WTC11 (cell line): ENCODE measurements at regions not wholly inside any gene's neighbourhood (a gene's known extent, or its start where the extent isn't known, plus 50 kb on each side); places are given as distances from the start of the nearest gene placed in this dataset.

Experiments
- ATAC-seq: fragments of 200-7000 bp; cut with Tn5 transposase; 2 replicates; pipeline ENCODE4 v1.10.0; 2021; ENCODE audit warnings: mild to moderate bottlenecking, moderate library complexity
- CTCF ChIA-PET: fragments of 300-600 bp; sonication (Branson Sonifier 250); formaldehyde crosslinking; loops from one replicate; lab custom pipeline; 2021; ENCODE audit warnings: antibody characterized with exemption; lab: Charles Lee
- POLR2A ChIA-PET: fragments of 350-600 bp; sonication (Branson Sonifier 250); formaldehyde crosslinking; loops from one replicate; lab custom pipeline; 2021; ENCODE audit warnings: antibody characterized with exemption; lab: Charles Lee
- DNase-seq: peaks from one replicate; pipeline ENCODE4 v3.0.0; 2021; ENCODE audit warnings: low spot score
- H3K27ac Mint-ChIP-seq: 2 replicates; pipeline ENCODE4 v1.8.0; 2021; ENCODE audit warnings: mixed read lengths
- H3K27me3 Mint-ChIP-seq: 2 replicates; pipeline ENCODE4 v1.8.0; 2021; ENCODE audit warnings: low read depth, mild to moderate bottlenecking, moderate library complexity, mixed read lengths
- H3K36me3 Mint-ChIP-seq: 2 replicates; pipeline ENCODE4 v1.8.0; 2021; ENCODE audit warnings: mixed read lengths
- H3K4me1 Mint-ChIP-seq: 2 replicates; pipeline ENCODE4 v1.8.0; 2022; ENCODE audit warnings: mixed read lengths
- H3K4me3 Mint-ChIP-seq: 2 replicates; pipeline ENCODE4 v1.8.0; 2021; ENCODE audit warnings: mild to moderate bottlenecking, moderate library complexity, mixed read lengths
- H3K9me3 Mint-ChIP-seq: 2 replicates; pipeline ENCODE4 v1.8.0; 2021; ENCODE audit warnings: mixed read lengths
- AFF4 ChIP-seq: sonication (generic); formaldehyde crosslinking; IDR thresholded peaks from 2 replicates; pipeline ENCODE4 v1.8.1; 2023; ENCODE audit warnings: mild to moderate bottlenecking, missing genetic modification reagents, borderline replicate concordance
- ARID4B ChIP-seq: sonication (generic); formaldehyde crosslinking; IDR thresholded peaks from 2 replicates; pipeline ENCODE4 v1.8.0; 2023; ENCODE audit warnings: missing genetic modification reagents, mild to moderate bottlenecking, borderline replicate concordance
- CBFB ChIP-seq: sonication (generic); formaldehyde crosslinking; IDR thresholded peaks from 2 replicates; pipeline ENCODE4 v1.8.1; 2022; ENCODE audit warnings: mild to moderate bottlenecking, low read depth, missing genetic modification reagents
- CTCF ChIP-seq: fragments of 200-600 bp; IDR thresholded peaks from 2 replicates; pipeline ENCODE4 v1.8.0; 2022; ENCODE audit warnings: antibody characterized with exemption
- ESRRA ChIP-seq: sonication (generic); formaldehyde crosslinking; IDR thresholded peaks from 2 replicates; pipeline ENCODE4 v1.8.1; 2022; ENCODE audit warnings: mild to moderate bottlenecking, missing genetic modification reagents, borderline replicate concordance
- ETV6 ChIP-seq: sonication (generic); formaldehyde crosslinking; IDR thresholded peaks from 2 replicates; pipeline ENCODE4 v1.8.1; 2022; ENCODE audit warnings: mild to moderate bottlenecking, missing genetic modification reagents
- GRHL2 ChIP-seq: fragments of 250-450 bp; sonication (Bioruptor Pico); IDR thresholded peaks from 2 replicates; pipeline ENCODE4 v1.8.0; 2022; ENCODE audit warnings: mild to moderate bottlenecking, moderate library complexity; ENCODE audit not compliant: insufficient replicate concordance, severe bottlenecking
- GTF2I ChIP-seq: fragments of 250-450 bp; sonication (Bioruptor Pico); conservative IDR thresholded peaks from 2 replicates; pipeline ENCODE4 v1.4.0; 2021; ENCODE audit warnings: mild to moderate bottlenecking
- HMGA2 ChIP-seq: fragments of 250-450 bp; sonication (Bioruptor Pico); IDR thresholded peaks from 2 replicates; pipeline ENCODE4 v1.4.0; 2021; ENCODE audit warnings: mild to moderate bottlenecking, moderate library complexity
- NFYB ChIP-seq: sonication (generic); formaldehyde crosslinking; conservative IDR thresholded peaks from 2 replicates; pipeline ENCODE4 v1.8.0; 2022; ENCODE audit warnings: low read depth, missing genetic modification reagents
- PREB ChIP-seq: sonication (generic); formaldehyde crosslinking; IDR thresholded peaks from 2 replicates; pipeline ENCODE4 v1.8.1; 2022; ENCODE audit warnings: mild to moderate bottlenecking, missing genetic modification reagents, moderate library complexity, borderline replicate concordance
- RELA ChIP-seq: sonication (generic); formaldehyde crosslinking; IDR thresholded peaks from 2 replicates; pipeline ENCODE4 v1.8.1; 2022; ENCODE audit warnings: missing genetic modification reagents, mild to moderate bottlenecking, borderline replicate concordance
- RORB ChIP-seq: fragments of 250-450 bp; sonication (Bioruptor Pico); IDR thresholded peaks from 2 replicates; pipeline ENCODE4 v1.9.0; 2021; ENCODE audit warnings: mild to moderate bottlenecking
- SMAD4 ChIP-seq: sonication (generic); formaldehyde crosslinking; IDR thresholded peaks from 2 replicates; pipeline ENCODE4 v1.8.0; 2022; ENCODE audit warnings: mild to moderate bottlenecking, missing genetic modification reagents
- TEAD4 ChIP-seq: sonication (generic); formaldehyde crosslinking; IDR thresholded peaks from 2 replicates; pipeline ENCODE4 v1.8.0; 2022; ENCODE audit warnings: mild to moderate bottlenecking, missing genetic modification reagents
- ZBTB21 ChIP-seq: sonication (generic); formaldehyde crosslinking; IDR thresholded peaks from 2 replicates; pipeline ENCODE4 v1.8.1; 2023; ENCODE audit warnings: mild to moderate bottlenecking, missing genetic modification reagents, borderline replicate concordance
- ZNF219 ChIP-seq: sonication (generic); formaldehyde crosslinking; IDR thresholded peaks from 2 replicates; pipeline ENCODE4 v1.8.0; 2023; ENCODE audit warnings: missing genetic modification reagents, mild to moderate bottlenecking, borderline replicate concordance
- ZNF396 ChIP-seq: fragments of 250-450 bp; sonication (Bioruptor Pico); IDR thresholded peaks from 2 replicates; pipeline ENCODE4 v1.8.0; 2021; ENCODE audit warnings: mild to moderate bottlenecking, moderate library complexity, borderline replicate concordance
- ZNF423 ChIP-seq: fragments of 250-450 bp; sonication (Bioruptor Pico); IDR thresholded peaks from 2 replicates; pipeline ENCODE4 v2.1.2; 2022; ENCODE audit warnings: mild to moderate bottlenecking, moderate library complexity
- ZNF671 ChIP-seq: fragments of 250-450 bp; sonication (Bioruptor Pico); IDR thresholded peaks from 2 replicates; pipeline ENCODE4 v1.8.0; 2021; ENCODE audit warnings: mild to moderate bottlenecking
- TF ChIP-seq, protein P1 (sequence below): fragments of 250-450 bp; sonication (Bioruptor Pico); IDR thresholded peaks from 2 replicates; pipeline ENCODE4 v1.9.0; 2021; ENCODE audit warnings: moderate library complexity, mild to moderate bottlenecking, inconsistent platforms, borderline replicate concordance
- TF ChIP-seq, protein P2 (sequence below): fragments of 250-450 bp; sonication (Bioruptor Pico); IDR thresholded peaks from 2 replicates; pipeline ENCODE4 v2.1.2; 2022; ENCODE audit warnings: mild to moderate bottlenecking, moderate library complexity

GRCh38 chr9:134980516-134980915 is 62.8 kb upstream of the FCN1 start (continued):
- no peak for TF ChIP-seq ARID4B
- TF ChIP-seq, all 79 proteins: peak for 0

- POLR2A ChIA-PET = no interaction called here
- ATAC-seq (no peak), DNase-seq (no peak)
- Mint-ChIP-seq H3K27me3 (peaks cover under 1% of the 10 kb centered on the region), H3K36me3 (no peaks in the 10 kb centered on the region), H3K9me3 (peaks cover 4% of the 10 kb centered on the region; the same call in 1 of the 2 replicates), H3K4me3 (no peak overlapping the region), H3K4me1 (peaks cover 16% of the 10 kb centered on the region)
- CTCF ChIA-PET = no interaction called here
- TF ChIP-seq AFF4 = no peak
- TF ChIP-seq ZNF423 (CRISPR knock-in tag) = no peak
- TF ChIP-seq TEAD4 (CRISPR knock-in tag) = no peak
- no peak for TF ChIP-seq ZNF219
- TF ChIP-seq, all 79 proteins: peak for 0
- no peak overlapping the region for H3K27ac Mint-ChIP-seq
Measured at GRCh38 chr9:134980991-134981390, 63.3 kb upstream of the FCN1 start.

DNA sequence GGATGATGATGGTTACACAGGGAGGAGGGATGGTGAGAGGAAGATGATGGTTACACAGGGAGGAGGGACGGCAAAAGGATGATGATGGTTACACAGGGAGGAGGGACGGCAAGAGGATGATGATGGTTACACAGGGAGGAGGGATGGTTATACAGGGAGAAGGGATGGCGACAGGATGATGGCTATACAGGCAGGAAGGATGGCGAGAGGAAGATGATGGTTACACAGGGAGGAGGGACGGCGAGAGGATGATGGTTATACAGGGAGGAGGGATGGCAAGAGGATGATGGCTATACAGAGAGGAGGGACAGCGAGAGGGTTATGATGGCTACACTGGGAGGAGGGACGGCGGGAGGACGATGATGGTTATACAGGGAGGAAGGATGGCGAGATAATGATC is 64.1 kb upstream of the FCN1 start:
- Mint-ChIP-seq H3K27me3 (no peaks in the 10 kb centered on the region; the same call in none of the 2 replicates), H3K27ac (no peak overlapping the region), H3K9me3 (peaks cover 11% of the 10 kb centered on the region), H3K4me1 (peaks cover 10% of the 10 kb centered on the region), H3K36me3 (peaks cover 6% of the 10 kb centered on the region), H3K4me3 (no peak overlapping the region)
- ATAC-seq (no peak), DNase-seq (no peak)
- CTCF ChIA-PET = interaction anchor here (1.2 to 2.5 kb wide), 6 partner anchors 9 to 532 kb away, joined by 4 to 24 read pairs (median 6); no protein-coding TSS in a partner anchor
- no peak for TF ChIP-seq RELA
- TF ChIP-seq SMAD4 (CRISPR knock-in tag) = no peak
- no peak for TF ChIP-seq ZBTB21
- no peak for TF ChIP-seq ZNF671 (CRISPR knock-in tag)
- TF ChIP-seq GRHL2 (CRISPR knock-in tag) = no peak
- no peak for TF ChIP-seq CBFB (CRISPR knock-in tag)
- TF ChIP-seq ETV6 (CRISPR knock-in tag) = no peak
- no peak for TF ChIP-seq HMGA2 (CRISPR knock-in tag)
- no peak for TF ChIP-seq NFYB (CRISPR knock-in tag)
- TF ChIP-seq ESRRA (CRISPR knock-in tag) = no peak
- no peak for TF ChIP-seq RORB (CRISPR knock-in tag)
- TF ChIP-seq, protein P1, sequence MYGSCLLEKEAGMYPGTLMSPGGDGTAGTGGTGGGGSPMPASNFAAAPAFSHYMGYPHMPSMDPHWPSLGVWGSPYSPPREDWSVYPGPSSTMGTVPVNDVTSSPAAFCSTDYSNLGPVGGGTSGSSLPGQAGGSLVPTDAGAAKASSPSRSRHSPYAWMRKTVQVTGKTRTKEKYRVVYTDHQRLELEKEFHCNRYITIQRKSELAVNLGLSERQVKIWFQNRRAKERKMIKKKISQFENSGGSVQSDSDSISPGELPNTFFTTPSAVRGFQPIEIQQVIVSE = no peak
- TF ChIP-seq CTCF = no peak
- TF ChIP-seq ZNF396 (CRISPR knock-in tag) = no peak
- TF ChIP-seq GTF2I (CRISPR knock-in tag) = no peak
- TF ChIP-seq, protein P2, sequence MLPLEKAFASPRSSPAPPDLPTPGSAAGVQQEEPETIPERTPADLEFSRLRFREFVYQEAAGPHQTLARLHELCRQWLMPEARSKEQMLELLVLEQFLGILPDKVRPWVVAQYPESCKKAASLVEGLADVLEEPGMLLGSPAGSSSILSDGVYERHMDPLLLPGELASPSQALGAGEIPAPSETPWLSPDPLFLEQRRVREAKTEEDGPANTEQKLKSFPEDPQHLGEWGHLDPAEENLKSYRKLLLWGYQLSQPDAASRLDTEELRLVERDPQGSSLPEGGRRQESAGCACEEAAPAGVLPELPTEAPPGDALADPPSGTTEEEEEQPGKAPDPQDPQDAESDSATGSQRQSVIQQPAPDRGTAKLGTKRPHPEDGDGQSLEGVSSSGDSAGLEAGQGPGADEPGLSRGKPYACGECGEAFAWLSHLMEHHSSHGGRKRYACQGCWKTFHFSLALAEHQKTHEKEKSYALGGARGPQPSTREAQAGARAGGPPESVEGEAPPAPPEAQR = no peak
- TF ChIP-seq PREB (CRISPR knock-in tag) = no peak
- POLR2A ChIA-PET = no interaction called here
